GM20000 (cell line): ENCODE measurements at regions not wholly inside any gene's neighbourhood (a gene's known extent, or its start where the extent isn't known, plus 50 kb on each side); places are given as distances from the start of the nearest gene placed in this dataset.

Experiments used
- DNase-seq: peaks from one replicate; pipeline ENCODE4 v3.0.0; 2012; ENCODE audit warnings: low spot score
- CTCF ChIP-seq: IDR thresholded peaks from 2 replicates; pipeline ENCODE4 v1.5.1; 2012; ENCODE audit warnings: mild to moderate bottlenecking, control low read depth; ENCODE audit errors: extremely low read depth, missing control alignments

DNA sequence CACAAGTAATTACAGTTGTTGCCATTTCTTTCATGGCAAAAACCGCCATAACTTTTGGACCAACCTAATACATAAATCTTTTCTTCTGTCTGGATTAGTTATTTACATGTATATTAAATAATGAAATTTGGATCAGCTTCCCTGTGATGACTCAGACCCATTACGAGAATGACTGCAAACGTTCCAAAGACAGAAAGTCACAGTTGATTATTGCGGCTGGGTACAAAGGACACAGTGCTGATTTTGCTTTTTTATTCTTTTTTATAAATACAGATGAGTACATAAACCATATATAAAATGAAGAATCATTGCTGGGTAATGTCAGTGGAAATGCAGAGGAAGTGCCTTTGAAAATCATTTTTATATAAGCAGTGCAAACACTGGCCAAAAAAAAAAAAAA lies 126.2 kb downstream of the TWIST2 start:
- DNase-seq: no peak
- no peak for TF ChIP-seq CTCF

GRCh38 chr2:238974501-238975166 lies 126.7 kb downstream of the TWIST2 start:
- DNase-seq: no peak
- no peak for TF ChIP-seq CTCF

GRCh38 chr2:238975408-238975807 lies 127.5 kb downstream of the TWIST2 start:
- TF ChIP-seq CTCF: no peak
- DNase-seq: no peak

- no peak for TF ChIP-seq CTCF
- no peak for DNase-seq
Observed at GRCh38 chr2:238978497-238978896, 130.6 kb downstream of the TWIST2 start.

GRCh38 chr2:238979636-238980035 lies 131.8 kb downstream of the TWIST2 start:
- no peak for TF ChIP-seq CTCF
- DNase-seq: no peak

DNA sequence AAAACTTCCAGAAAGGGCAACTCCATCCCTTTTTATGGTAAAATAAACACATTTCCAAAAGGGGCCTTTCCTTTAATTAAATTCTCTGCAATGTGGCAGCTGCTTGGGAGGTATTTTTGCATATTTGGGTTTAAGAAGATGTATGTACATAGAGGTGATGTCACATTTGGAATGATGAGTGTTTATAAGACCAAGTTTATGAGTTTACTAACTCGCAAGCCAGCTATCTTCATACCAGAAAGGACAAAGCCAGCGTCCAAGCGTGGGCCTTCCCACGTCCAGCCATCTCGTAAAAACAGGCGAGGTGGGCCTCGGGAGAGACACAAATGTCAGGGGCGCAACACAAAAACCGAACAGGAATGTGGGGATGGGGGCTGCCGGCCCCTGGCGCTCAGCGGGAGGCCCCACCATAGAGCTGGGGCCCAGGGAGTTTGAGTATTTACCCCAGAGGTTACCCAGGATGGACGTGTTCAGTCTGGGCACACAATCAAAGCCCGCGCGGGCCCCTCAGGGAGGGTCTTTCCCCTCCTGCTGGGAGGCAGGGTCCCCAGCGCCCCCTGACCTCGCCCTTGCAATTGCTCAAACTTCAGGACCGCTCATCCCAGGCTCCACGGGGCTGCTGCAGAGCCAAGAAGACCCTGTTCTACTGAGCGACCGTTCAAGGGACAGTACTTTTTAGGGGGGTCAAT lies 137.3 kb downstream of the TWIST2 start:
- TF ChIP-seq CTCF: no peak
- DNase-seq: no peak

DNA sequence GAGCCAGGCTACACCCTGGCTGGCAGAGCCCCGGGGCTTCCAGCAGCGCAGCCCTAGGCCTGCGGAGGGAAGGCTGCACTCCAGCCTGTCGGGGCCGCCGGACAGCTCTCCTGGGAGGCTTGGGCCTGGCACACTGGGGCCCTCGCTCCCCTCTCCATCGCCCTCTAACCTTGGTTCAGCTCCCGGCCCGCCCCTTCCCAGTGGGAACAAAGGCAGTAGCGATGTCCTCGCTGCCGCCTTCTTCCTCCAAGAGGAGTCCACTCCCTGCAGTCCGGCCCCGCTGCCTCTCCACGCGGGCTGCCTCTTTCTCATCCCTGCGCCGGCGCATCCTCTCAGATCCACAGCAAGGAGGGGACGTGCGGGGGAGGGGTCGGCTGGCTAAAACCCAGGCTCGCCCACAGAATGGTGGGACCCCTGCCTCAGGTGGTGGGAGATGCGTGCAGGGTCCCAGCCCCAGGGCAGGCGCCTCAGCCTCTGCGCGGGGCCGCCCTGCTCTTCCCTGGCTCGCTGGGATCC lies 138.1 kb downstream of the TWIST2 start:
- no peak for DNase-seq
- TF ChIP-seq CTCF: no peak
